HG02981 (cell line): ENCODE measurements at regions not wholly inside any gene's neighbourhood (a gene's known extent, or its start where the extent isn't known, plus 50 kb on each side); places are given as distances from the start of the nearest gene placed in this dataset.

ENCODE experiments used
- ATAC-seq: cut with Tn5 transposase; IDR thresholded peaks from one replicate; pipeline ENCODE4 v1.9.1; 2021; ENCODE audit warnings: mild to moderate bottlenecking, moderate library complexity; ENCODE audit not compliant: unreplicated experiment

- ATAC-seq: no peak
These were observed 119.5 kb upstream of the RTL1 start for GRCh38 chr14:101022916-101023435.

DNA sequence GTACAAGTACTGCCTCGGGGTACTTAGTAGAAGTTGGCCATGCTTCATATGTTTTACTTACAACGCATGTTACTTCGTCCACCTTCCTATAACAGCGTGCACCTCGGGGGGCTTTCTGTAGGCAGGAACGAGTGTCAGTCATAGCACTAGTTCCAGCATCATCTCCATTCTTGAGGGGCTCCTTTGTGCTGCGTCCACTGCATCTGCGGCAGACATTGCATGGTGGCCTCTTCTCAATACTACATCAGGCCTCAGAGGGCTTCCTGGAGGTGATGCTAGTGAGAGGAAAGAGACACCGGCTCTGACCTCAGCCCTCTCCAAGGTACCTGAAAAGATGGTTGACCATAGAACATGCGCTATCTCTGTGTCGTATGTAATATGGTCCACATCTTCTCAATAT lies 121.2 kb upstream of the RTL1 start:
- no peak for ATAC-seq

DNA sequence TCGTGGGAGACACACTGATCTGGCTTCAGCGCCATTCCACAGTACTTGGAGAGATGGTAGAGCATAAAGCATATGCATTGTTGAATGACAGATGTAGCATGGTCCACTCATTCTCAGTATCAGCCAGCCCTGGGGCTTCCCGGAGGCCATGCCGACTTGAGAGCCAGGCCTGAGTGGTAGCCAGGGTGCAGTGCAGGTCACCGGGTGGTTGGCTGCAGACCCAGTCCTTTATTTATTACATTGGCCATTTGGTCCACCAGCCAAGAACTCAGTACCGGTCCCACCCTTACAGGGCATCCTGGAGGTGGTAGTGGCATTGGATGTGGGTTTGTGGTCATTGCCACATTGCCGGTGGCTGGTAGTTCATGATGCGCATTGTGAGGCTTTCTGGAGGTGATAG lies 121.6 kb upstream of the RTL1 start:
- no peak for ATAC-seq

- ATAC-seq: no peak
These were observed 122.2 kb upstream of the RTL1 start for GRCh38 chr14:101025696-101026095.

- ATAC-seq: no peak
These were observed 122.8 kb upstream of the RTL1 start for GRCh38 chr14:101026341-101026740.

GRCh38 chr14:101027291-101027690 lies 123.8 kb upstream of the RTL1 start:
- no peak for ATAC-seq

DNA sequence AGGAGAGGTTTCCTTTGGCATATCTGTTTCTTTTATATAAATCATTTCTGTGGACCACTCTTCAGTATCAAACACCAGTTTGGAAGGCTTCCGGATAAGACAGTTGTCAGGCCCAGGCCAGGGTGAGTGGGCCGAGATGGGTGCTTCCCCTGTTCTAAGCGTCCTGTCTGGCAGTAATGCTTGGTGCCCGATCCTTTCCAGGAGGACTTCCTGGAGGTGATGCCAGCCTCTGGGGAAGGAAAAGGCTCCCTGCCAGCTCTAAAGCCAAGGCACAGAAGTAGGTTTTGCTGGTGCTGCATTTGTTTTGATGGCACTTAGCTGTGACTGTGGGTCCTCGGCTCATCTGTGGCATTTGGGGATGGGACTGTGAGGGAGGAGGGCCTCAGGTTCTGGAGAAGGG lies 124.4 kb upstream of the RTL1 start:
- no peak for ATAC-seq

- no peak for ATAC-seq
These were observed 125.6 kb upstream of the RTL1 start for GRCh38 chr14:101028971-101029667.

DNA sequence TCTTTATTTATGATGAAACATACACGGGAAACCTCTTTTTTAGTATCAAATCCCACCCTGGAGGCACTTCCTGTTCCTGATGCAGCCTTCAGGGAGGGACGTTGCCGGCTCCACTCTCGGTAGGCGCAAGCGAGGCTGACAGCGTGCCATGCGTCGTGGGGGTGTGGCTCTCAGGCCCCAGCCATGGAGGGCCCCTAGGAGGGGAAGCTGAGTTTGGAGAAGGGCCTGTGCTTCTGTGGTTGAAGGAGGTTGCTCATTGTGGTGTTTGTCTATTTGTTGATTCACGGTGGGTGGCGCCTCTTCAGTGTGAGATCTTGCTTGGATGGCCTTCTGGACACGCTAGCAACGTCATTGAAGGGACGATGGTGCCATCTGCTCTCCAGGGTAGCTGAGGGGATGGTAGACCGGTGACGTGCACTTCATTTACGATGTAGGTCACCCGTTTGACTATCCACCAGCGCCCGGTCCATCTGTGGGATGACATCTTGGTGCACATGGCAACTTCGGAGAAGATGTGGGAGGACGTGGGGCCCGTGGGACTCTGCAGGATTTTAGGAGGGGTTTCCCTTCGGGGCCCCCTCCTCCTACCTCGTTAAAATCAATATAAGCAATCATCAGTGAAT lies 126.3 kb upstream of the RTL1 start:
- ATAC-seq: no peak

- no peak for ATAC-seq
These were observed 127.1 kb upstream of the RTL1 start for GRCh38 chr14:101030586-101030985.

- ATAC-seq: no peak
These were observed 127.7 kb upstream of the RTL1 start for GRCh38 chr14:101031186-101031585.

DNA sequence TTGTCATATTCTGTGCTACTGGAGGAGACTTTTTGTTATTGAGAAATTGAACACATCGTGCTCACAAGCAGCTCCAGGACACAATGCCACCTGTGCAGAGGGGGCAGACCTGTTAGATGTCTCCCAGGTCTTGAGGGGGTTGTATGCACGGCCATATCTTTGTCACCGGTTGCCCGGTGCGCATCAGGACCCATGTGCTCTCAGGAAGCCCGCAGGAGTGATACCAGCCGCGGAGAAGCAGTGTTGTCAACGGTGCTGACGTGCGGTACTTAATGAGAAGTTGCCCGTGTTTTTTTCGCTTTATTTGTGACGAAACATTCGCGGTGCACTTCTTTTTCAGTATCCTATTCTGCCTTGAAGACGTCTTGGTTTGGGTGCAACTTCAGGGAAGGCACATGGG lies 128.2 kb upstream of the RTL1 start:
- no peak for ATAC-seq

- no peak for ATAC-seq
These were observed 128.9 kb upstream of the RTL1 start for GRCh38 chr14:101032433-101032832.

DNA sequence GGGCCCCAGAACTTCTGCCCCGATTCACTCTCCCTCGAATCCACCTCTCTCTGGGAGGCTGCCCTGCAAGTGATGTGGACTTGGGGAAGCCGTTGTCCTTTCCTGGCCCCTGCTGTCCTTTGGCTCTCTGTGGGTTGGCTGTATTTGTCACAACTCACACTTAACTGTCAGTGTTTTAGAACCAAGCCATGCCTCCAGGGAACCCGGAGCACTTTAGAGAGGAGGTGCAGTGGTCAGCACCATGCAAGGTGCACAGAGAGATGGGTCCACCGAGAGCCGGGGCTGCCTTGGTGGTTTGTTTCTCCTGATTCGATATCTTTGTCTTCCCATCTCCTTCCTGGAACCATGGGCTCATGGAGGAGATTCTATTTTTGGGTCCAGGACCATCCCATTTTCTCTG lies 129.5 kb upstream of the RTL1 start:
- no peak for ATAC-seq

DNA sequence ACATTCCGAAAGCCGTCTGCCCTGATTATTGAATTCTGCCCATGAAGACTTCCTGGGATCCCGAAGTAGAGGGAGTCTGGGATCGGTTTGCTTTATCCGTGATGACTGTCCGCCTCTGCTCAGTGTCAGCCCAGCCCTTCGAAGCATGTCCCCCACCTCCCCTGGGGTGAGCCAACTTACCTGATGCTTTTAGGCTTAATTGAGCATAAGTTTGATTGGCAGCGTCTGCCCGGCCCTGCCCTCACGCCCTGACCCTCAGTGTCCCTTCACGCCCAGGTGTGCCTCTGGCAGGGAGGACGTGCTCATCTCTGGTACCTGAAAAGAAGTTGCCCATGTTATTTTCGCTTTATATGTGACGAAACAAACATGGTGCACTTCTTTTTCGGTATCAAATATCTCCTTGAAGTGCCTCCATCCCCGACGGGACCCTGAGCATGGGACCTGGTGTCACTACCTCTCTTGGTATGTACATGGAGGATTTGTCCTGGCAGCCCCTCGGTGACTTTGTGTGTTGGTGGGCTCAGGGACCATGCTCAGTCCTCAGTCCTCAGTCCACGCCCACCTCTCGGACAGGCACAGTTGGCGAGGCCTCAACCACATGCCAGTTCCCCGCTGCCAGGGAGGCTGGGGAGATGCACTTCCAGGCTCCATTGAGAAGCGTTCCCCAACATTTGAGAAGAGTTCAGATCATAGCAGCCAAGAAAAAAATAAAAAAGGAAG lies 130.1 kb upstream of the RTL1 start:
- ATAC-seq: no peak

DNA sequence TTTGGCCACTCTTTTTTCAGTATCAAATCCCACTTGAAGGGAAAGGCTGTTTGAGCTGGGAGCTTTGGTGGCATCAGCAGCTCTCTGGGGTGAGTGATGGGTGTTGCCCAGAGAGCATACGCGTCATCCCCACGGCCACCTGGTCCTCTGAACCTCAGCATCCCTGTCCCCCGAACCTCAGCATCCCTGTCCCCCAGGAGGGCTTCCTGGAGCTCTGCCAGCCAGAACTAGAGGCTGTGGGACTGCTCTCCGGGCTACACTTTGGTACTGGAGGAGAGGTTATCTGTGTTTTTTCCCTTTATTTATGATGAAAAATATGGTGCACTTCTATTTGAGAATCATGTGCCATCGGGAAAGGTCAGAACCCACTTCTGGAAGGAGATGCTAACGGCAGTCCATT lies 131.5 kb upstream of the RTL1 start:
- ATAC-seq: no peak

DNA sequence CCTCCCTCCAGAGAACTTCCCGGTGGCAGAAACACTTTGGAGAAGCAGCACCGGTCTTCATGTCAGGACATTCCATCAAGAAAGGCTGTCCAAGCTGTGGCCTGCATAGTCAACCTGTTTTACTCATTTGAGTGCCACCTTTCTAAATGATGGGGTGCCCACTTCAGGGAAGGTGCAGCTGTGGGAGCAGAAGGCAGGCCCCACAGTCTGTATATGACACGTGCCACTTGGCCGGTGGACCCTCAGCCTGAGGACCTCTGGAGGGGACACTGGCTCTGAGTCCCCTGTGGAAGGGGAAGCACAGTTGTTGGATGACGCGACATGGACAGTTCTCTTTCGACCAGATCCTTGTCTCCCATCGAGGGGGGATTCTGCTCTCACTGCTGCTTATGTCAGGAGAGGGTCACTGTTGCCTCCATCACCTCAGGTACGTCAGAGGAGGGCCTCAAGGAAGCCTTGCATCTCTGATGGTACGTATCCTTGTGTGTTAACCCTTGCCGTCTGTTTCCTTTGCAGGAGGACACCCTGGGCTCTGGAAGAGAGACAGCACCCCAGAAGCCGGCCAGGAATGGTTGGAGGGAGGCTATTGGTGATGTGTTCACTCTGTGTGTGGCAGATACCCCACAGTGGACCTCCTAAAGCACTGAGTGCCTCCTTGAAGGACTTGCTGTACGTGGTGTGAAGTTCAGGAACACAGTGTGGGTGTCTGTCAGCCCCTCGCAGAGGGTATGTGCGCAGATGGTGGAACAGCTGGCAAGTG lies 132.1 kb upstream of the RTL1 start:
- no peak for ATAC-seq

GRCh38 chr14:101037021-101037817 lies 133.7 kb upstream of the RTL1 start:
- ATAC-seq: no peak

GRCh38 chr14:101039031-101039754 lies 135.7 kb upstream of the RTL1 start:
- ATAC-seq: no peak

- no peak for ATAC-seq
These were observed 136.2 kb upstream of the RTL1 start for GRCh38 chr14:101039755-101040138.
